Type B pancreatic cell (in vitro differentiated cells): ENCODE measurements at regions not wholly inside any gene's neighbourhood (a gene's known extent, or its start where the extent isn't known, plus 50 kb on each side); places are given as distances from the start of the nearest gene placed in this dataset.

Source experiments
- DNase-seq: peaks from one replicate; pipeline ENCODE4 v3.0.0; 2021; ENCODE audit warnings: mixed read lengths; ENCODE audit not compliant: unreplicated experiment; ENCODE audit errors: extremely low spot score
- H3K27ac Mint-ChIP-seq: 2 replicates; pipeline ENCODE4 v1.8.0; 2021; ENCODE audit warnings: mild to moderate bottlenecking, mixed read lengths
- H3K27me3 Mint-ChIP-seq: 2 replicates; pipeline ENCODE4 v1.8.0; 2021; ENCODE audit warnings: mixed read lengths
- H3K36me3 Mint-ChIP-seq: 2 replicates; pipeline ENCODE4 v1.8.0; 2021; ENCODE audit warnings: mixed read lengths
- H3K4me1 Mint-ChIP-seq: one replicate; pipeline ENCODE4 v1.8.0; 2021; ENCODE audit warnings: mixed read lengths; ENCODE audit not compliant: unreplicated experiment
- H3K4me3 Mint-ChIP-seq: 2 replicates; pipeline ENCODE4 v1.8.0; 2021; ENCODE audit warnings: mild to moderate bottlenecking, mixed read lengths
- H3K9me3 Mint-ChIP-seq: 2 replicates; pipeline ENCODE4 v1.8.0; 2021; ENCODE audit warnings: mixed read lengths
- TF ChIP-seq, protein P1 (sequence below): fragments of 200-600 bp; sonication (generic); conservative IDR thresholded peaks from 2 replicates; pipeline ENCODE4 v1.5.0; 2021; ENCODE audit warnings: antibody characterized with exemption, mild to moderate bottlenecking

- no peaks in the 10 kb centered on the region for H3K27me3 Mint-ChIP-seq
- H3K4me1 Mint-ChIP-seq = no peaks in the 10 kb centered on the region
- TF ChIP-seq, protein P1, sequence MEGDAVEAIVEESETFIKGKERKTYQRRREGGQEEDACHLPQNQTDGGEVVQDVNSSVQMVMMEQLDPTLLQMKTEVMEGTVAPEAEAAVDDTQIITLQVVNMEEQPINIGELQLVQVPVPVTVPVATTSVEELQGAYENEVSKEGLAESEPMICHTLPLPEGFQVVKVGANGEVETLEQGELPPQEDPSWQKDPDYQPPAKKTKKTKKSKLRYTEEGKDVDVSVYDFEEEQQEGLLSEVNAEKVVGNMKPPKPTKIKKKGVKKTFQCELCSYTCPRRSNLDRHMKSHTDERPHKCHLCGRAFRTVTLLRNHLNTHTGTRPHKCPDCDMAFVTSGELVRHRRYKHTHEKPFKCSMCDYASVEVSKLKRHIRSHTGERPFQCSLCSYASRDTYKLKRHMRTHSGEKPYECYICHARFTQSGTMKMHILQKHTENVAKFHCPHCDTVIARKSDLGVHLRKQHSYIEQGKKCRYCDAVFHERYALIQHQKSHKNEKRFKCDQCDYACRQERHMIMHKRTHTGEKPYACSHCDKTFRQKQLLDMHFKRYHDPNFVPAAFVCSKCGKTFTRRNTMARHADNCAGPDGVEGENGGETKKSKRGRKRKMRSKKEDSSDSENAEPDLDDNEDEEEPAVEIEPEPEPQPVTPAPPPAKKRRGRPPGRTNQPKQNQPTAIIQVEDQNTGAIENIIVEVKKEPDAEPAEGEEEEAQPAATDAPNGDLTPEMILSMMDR = no peak
- H3K4me3 Mint-ChIP-seq = no peak overlapping the region
- H3K36me3 Mint-ChIP-seq = no peaks in the 10 kb centered on the region
- peaks cover 11% of the 10 kb centered on the region for H3K9me3 Mint-ChIP-seq
- no peak for DNase-seq
- no peak overlapping the region for H3K27ac Mint-ChIP-seq
Measured at GRCh38 chr3:8405144-8405543, 96.5 kb upstream of the LMCD1 start.

- peaks cover 11% of the 10 kb centered on the region for H3K9me3 Mint-ChIP-seq
- DNase-seq = no peak
Measured at GRCh38 chr3:8406479-8406878, 95.1 kb upstream of the LMCD1 start.

GRCh38 chr3:8413337-8413926 lies 88.2 kb upstream of the LMCD1 start:
- Mint-ChIP-seq H3K27ac (no peak overlapping the region), H3K4me1 (no peaks in the 10 kb centered on the region), H3K9me3 (no peaks in the 10 kb centered on the region), H3K36me3 (no peaks in the 10 kb centered on the region), H3K27me3 (peaks cover 5% of the 10 kb centered on the region), H3K4me3 (no peak overlapping the region)
- no peak for DNase-seq
- TF ChIP-seq, protein P1 = no peak

More at GRCh38 chr3:8406479-8406878, 95.1 kb upstream of the LMCD1 start:
- H3K4me3 Mint-ChIP-seq = no peak overlapping the region
- no peaks in the 10 kb centered on the region for H3K27me3 Mint-ChIP-seq
- no peaks in the 10 kb centered on the region for H3K4me1 Mint-ChIP-seq
- TF ChIP-seq, protein P1 = no peak
- H3K27ac Mint-ChIP-seq = no peak overlapping the region
- H3K36me3 Mint-ChIP-seq = no peaks in the 10 kb centered on the region

DNA sequence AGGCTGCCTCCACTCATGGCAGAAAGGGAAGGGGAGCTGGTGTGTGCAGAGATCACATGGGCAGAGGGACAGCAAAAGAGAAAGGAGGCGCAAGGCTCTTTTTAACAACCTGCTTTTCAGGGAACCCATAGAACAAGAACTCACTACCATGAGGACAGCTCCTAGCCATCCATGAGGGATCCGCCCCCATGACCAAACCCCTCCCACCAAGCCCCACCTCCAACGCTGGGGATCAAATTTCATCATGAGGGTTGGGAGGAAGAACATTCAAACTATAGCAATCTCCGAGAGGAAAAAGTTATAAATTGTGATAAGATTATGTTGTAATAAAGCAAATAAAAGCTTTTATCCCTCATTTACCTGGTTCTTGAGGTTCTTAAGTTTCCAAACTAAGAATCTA lies 84.7 kb upstream of the LMCD1 start:
- H3K36me3 Mint-ChIP-seq = no peaks in the 10 kb centered on the region
- no peaks in the 10 kb centered on the region for H3K4me1 Mint-ChIP-seq
- DNase-seq = no peak
- H3K27me3 Mint-ChIP-seq = peaks cover 5% of the 10 kb centered on the region
- no peak overlapping the region for H3K27ac Mint-ChIP-seq
- no peaks in the 10 kb centered on the region for H3K9me3 Mint-ChIP-seq
- H3K4me3 Mint-ChIP-seq = no peak overlapping the region
- TF ChIP-seq, protein P1 = no peak

DNA sequence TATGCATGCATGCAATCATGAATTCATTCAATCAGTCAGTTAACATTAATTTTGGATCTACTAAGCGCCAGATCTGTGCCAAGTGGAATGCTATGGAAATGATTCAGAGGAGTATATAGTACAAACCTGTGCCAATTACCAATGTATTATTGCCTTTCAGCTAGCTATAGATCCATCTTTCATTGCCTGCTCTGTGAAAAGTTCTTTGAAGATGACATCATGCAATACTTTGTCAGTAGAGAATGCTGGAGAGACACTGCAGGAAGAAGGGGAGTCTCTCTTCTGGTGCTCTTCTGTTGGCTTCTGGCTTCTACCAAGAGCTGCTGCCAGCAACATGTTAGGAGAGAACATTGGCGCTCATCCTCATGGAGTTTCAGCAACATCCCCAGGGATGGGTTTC lies 81.0 kb upstream of the LMCD1 start:
- no peak overlapping the region for H3K4me3 Mint-ChIP-seq
- no peaks in the 10 kb centered on the region for H3K36me3 Mint-ChIP-seq
- no peak for DNase-seq
- no peaks in the 10 kb centered on the region for H3K4me1 Mint-ChIP-seq
- peaks cover 8% of the 10 kb centered on the region for H3K9me3 Mint-ChIP-seq
- TF ChIP-seq, protein P1 = no peak
- H3K27me3 Mint-ChIP-seq = no peaks in the 10 kb centered on the region
- H3K27ac Mint-ChIP-seq = no peak overlapping the region

DNA sequence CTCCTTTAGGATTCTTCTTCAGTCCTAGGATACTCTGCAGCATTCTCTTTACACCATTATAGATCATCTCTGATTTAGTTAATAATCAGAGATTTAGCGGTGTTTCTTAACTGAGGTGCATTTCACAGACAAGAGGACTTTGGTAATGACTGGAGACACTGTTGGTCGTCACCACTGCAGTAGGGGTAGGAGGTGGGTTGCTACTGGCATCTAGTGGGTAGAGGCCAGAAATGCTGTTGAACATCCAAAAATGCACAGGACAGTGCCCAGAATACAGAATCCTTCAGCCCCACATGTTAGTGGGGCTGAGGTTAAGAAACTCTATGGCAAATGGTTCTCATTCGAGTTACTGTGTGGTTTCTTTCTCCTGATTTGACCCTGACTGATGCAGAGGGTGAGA lies 80.4 kb upstream of the LMCD1 start:
- DNase-seq = no peak
- Mint-ChIP-seq H3K27me3 (no peaks in the 10 kb centered on the region), H3K4me3 (no peak overlapping the region), H3K9me3 (peaks cover 8% of the 10 kb centered on the region), H3K36me3 (no peaks in the 10 kb centered on the region), H3K27ac (no peak overlapping the region), H3K4me1 (no peaks in the 10 kb centered on the region)
- TF ChIP-seq, protein P1 = peak; percentile 33
